GM03348 (cell line): ENCODE measurements at regions not wholly inside any gene's neighbourhood (a gene's known extent, or its start where the extent isn't known, plus 50 kb on each side); places are given as distances from the start of the nearest gene placed in this dataset.
"Not testable (repeated sequence)": the region's sequence is repeated elsewhere in the genome, so short reads cannot be mapped to it uniquely, and the experiment has no call there.

ENCODE experiments used
- DNase-seq: peaks from one replicate; pipeline ENCODE4 v3.0.0; 2012; ENCODE audit warnings: low spot score

DNA sequence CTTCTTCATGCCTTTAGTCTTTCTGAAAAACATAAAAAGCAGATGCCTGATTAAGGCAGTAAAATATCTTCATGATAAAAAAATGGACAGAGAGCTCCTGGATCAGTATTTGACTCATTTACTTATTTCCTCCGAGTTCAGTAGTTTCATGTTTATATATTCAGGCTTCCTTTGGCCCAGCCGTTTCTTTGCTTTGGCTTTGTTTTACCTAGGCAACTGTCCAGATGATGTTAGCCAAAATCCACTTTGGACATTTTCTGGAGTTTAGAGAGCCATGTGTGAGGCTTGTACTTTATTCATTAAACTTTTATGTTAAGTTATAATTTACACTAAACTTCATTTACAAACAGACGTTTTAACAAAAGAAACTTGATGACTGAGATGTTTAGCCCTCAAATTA, 307.1 kb upstream of the RSPO3 start:
- DNase-seq: peak; percentile 23

DNA sequence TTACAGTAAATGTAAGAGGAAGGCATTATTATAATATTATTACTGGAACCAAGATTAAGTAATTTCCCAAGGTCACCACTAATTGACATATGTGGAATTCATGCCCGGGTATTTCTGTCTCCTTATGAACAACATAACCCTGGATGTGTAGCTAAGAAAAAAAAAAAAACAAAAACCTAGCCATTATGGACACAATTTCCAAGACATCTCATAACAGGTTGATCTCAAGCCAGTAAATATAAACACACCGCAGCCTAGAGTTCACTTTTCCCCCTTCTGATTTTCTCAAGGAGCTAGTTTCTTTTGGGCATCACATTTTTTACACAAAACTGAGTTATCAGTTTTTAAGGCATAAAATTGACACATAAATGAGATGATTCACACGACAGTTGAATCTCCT, 306.5 kb upstream of the RSPO3 start:
- DNase-seq: no peak

DNA sequence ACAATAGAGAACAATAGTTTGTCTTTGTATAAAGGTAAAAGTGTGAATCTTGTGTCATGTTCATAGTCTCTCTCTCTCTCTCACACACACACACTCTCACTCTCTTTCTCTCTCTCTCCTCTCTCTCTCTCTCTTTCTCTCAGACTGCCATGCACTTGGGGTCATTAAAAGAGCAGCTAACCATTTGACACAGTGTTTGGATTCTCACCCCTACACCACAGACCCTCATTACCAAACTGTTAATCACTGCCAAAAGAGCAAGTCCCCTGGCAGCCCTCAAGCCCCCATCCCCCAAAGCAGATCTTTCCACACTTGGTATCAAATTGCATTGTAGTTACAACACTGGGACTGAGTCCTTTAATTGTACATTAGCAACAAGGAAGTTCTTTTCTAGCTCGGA, 305.8 kb upstream of the RSPO3 start:
- DNase-seq: no peak

DNA sequence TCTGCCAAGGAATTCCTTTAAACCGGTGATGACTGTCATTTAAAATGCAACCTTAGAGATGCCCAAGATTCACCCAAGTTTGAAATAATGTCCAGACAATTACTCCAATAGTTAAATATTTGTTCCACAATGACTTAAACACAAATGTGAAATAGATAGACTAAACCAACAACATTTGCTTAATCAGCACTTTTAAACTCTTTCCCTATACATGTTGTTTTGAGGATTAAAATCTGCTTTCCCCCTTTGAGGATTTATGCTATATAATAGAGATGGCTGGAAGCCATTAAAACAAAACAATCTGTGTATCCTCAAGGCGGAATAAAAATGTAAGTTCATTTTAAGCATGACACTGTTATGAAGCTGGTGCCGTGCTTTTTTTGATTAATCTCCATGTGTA, 297.8 kb upstream of the RSPO3 start:
- no peak for DNase-seq

DNA sequence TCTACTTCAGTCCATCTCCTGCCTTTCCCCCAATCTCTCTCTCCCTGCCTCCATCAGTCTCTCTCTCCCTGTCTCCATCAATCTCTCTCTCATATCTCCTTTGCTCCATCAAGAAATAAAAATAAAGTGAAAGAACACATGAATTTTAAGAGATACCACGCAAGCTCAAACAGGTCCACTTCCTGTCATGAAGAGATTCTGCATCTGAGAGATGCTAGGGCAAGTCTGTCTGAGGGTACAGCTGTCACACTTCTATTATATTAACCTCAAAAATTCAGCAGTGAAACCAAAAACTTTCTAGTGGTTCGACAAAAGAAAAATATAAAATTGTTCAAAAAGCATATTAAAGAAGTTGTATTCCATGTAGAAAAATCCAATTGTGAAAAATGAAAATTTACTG, 296.8 kb upstream of the RSPO3 start:
- DNase-seq: no peak

DNA sequence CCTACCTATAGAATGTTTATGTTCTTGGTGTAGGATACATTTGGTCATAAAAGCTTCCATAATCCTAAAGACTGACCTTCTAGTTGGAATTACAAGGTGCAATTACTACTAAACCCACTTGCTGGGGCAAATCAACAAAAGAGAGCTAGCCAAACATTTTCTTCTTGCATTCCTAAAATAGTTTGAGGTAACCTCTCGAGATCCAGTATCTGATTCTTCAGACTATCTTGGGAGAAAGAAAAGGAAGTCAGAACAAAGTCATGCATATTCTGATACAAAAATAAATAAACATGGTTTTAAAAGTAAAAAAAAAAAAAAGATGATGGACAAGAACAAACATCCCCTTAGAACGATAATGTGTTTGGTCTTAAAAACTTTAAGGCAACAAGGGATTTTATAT, 294.2 kb upstream of the RSPO3 start:
- DNase-seq: peak; percentile 34

DNA sequence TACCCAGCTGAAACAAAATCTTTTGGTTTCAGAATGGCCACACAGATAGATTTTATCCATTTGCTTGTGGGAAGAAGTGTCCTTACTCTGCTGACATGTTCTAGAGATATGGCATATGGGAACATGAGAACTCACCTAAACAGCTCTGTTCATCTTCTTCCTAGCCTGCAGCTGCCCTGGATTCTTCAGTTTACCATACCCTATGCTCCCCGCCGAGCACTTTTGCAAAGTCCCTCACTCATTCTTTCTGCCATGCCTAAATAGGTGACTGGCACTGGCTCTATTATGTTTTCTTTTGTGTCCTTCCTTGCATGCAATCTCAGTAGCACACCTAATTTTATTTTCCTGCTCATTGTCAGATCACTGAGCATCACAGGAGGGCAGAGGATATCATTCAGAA, 293.7 kb upstream of the RSPO3 start:
- DNase-seq: no peak

DNA sequence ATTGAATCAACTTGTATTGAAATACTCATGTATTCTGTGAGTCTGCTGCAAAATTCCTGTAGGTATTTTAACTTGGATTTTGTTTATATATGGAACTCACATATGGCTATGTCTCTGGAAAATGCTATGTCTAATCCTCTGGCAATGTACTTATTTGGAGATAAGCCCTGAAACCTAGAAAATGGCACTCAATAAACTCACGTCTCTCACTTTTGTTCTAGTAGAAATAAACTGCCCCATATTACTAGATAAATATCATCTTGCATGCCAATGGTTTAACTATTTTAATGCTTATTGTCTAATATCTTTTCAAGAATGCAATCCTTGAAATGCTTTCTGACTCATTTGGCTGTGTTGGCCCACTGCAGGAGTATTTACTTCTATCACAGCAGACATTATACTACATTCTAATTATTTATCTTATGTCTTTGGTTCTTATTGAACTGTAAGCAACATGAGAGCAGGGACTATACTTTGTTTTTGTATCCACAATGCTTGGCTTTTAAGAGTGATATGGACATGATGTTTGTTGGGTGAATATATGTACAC, 292.2 kb upstream of the RSPO3 start:
- DNase-seq: peak; percentile 7

DNA sequence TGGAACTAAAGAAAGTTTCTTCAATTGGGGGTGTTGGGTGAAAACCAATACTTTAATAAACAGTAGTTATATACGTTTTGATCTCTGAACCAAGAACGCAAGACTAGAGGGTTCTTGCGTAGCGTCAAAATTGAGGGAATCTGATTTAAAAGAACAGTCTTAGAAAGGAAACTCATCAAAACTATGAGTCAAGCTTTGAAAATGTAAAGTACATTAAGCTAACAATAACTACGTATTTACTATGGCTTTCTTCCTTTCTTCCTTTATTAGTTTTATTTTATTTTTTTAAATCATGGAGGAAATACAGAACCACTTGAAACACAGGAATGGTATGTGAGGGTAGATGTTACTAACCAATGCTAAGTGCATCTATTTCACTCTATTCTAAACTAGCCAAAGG, 287.0 kb upstream of the RSPO3 start:
- DNase-seq: no peak

DNA sequence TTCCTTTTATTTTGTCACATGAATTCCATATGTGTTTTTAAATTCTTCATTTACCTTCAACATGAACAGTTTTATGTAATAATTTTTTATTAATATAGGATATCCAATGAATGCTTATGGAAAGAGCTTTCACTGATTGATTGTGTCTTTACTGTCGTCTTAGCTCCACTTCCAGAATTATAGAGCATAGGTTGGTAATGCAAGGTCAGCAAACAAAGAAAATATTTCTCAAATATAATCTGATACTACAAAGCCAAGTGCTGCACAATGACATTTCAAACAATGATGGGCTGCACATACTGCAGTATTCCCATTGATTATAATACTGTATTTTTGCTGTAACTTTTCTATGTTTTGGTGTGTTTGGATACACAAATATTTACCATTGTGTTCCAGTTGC, 275.7 kb upstream of the RSPO3 start:
- DNase-seq: no peak

DNA sequence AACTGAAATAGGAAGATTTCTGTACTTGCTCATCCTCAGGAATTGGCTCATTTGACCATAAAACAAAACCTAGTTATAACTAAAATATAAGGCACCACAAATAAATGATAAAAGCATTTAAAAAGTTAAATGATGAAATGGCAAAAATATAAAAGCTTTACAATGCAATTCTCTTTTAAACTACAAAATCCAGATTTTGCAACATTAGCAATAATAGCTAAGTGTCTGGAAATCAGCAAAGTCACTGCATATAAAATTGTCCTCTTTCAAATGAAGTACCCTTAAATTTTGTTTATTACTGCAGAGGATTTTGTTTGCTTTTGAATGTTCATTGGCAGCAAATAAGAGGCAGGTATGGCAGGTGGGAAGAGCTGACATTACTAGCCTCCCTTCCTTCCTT, 270.4 kb upstream of the RSPO3 start:
- DNase-seq: no peak

DNA sequence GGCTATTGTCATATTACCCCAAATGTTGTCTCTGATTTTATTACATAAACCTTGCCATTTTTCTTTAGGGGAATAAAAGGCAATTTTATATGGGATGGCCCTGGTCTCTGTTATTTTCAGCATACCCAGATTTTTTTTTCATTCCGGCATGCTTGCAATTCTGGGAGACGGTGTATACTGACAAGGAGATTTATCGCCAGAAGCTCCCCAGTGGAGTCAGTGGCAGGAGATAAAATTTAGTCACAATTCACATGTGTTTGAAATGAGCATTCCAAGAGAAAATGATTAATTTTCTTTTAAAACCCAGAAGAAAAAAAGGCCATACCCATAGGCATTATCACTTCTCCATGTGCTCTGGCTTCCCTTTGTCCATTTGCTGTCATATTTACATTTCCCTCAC, 250.8 kb upstream of the RSPO3 start:
- DNase-seq: no peak

DNA sequence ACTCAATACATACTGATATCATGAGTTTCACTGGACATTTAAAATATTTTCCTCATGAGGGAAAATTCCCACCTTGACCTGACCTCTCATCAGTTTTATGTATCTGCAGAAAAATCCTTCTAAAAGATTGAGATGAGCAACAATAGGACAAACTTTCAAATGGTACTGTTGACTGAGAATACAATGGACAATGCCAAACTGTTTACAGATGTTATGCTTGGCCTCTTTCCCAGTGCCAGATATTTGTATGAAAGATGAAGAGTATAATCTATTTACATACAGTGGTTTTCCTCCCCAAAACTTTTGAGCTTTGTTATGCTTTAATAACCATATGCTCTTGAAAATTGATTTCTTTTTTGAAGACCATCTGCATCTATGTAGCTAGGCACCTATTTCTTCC, 245.1 kb upstream of the RSPO3 start:
- peak; percentile 17 for DNase-seq

DNA sequence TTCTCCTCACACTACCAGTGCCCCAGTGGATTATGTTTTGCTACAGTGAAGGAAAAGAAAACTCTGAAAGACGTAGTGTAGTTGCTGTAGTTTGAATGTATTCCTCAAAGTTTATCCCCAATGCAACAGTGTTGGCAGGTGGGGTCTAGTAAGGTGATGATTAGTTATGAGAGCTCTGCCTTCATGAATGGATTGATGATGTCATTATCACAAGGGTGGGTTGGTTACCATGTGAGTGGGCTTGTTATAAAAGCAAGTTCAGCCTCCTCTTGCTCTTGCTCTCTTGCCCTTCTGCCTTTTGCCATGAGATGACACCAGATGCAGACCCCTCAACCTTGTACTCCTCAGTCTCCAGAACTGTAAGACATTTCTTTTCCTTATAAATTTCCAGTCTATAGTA, 244.7 kb upstream of the RSPO3 start:
- DNase-seq: no peak

DNA sequence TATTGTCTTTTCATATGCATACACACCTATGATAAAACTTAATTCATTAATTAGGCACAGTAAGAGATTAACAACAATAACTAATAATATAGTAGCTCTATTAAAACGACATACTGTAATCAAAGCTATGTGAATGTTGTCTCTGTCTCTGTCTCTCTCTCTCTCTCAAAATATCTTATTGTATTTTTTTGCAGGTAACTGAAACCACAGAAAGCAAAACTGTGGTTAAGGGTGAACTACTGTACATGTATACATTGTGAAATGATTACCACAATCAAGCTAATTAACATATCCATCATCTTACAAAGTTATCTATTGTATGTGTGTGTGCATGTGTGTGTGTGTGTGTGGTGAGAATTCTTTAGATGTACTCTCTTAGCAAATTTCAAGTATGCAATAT, 242.0 kb upstream of the RSPO3 start:
- no peak for DNase-seq

DNA sequence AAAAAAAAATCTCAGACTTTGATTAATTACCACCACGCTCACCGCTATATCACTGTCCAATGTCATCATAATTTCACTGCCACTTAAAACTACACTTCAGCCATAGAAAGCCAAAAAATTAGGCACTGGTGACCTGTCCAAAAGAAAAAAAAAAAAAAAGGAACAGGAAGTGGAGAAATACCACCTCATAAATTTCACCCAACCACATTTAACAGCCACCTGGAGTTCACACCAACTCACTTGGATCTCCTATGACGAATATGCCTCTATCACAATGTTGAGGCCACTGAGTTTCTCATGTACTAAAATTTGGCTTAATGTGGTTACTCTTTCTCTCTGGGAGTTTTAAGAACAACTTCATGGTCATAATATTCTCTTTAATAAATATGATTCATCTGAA, 237.5 kb upstream of the RSPO3 start:
- no peak for DNase-seq

DNA sequence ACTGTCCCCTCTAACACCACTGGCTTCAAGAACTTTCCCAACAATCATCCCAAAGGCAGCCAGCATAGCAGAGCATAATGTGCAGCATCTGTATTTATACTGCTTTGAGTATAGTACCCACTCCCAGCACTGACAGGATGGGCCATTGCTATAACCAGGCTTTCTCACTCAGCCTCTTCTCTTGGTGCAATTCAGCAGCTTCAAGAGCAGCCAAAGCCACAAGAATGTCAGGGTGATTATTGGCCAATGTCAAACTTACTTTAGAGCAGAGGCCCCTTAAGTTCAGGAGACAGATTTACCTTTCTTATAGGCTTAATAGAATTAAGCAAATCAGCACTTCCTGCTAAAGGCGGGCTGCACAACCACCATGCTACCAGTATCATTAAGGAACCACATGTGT, 232.4 kb upstream of the RSPO3 start:
- DNase-seq: peak; percentile 22

DNA sequence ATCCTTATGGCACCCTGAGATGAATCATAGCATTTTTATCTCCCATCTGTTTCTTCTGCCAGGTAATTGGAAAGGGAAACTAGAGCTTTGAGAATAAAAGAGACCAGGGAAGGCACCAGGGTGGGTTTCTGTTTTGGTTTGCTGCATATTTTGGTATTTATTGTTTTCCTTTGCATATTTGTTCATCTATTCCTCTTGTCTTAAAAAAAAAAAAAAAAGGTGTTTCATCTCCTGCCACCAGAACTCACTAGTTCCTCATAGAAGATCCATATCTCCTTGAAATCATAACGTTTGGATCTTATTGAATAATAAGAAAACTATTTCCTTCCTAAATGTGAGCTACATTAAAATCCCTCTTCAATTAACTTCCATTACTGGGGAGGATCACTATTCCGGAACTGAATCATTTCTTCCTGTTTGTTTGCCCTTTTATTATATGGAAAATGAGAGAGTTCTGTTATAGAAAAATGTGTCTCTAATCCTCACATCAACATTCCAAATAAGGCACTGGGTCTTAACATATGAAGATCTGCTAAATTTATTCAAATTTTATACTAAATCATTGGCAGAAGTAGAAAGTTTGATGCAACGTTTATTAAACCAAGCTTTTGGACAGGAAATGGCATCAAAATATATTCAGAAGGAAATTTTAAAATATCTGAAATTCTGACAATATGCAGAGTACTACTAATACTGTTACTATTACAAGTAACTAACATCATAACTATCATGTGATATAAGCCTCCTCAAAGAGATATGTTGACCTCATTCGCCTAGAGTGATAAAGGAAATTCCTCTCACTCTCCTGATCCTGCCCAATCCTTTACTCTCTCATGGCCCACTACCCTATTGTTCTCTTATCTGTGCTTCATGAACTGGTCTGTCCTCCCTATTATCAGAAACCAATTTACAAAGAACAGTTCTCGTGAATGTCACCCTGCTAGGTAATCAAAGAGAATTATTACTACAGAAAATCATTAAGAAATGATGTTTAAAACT, 229.4 kb upstream of the RSPO3 start:
- DNase-seq: no peak

DNA sequence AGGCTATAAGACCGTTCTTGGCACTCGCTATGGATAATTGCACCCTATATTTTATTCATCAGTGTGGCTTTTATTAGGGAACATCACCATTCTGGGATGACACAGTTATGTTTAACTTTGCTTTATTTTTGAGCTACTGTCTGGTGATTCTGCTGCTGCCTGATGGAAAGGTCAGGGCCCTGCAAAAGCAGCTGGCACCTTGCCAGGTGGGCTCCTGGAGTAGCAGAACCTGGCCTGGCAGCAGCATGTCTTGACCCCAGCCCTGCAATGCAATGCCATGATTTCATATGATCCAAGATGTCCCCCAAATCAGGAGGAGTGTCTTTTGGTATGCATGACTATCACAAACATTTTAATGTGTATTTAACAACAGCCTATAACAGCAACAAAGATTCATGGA, 228.4 kb upstream of the RSPO3 start:
- no peak for DNase-seq

DNA sequence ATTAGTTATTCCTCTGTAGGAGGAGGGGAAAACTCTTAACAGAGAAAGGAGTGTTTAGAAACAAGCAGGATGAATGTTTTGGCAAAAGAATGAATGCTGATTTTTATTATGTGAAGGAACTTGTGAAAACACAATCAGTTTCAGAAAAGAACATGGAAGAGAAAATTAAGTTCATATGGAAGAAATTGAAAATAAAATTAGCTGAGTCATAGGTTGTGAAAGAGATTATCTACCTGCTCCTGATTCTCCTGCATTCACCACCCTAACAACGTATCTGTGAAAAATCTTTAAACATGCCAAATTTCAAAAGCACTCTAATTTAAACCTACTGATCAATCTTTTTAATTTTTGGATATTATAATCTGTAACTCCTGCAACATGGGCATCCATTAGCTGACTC, 227.3 kb upstream of the RSPO3 start:
- peak; percentile 6 for DNase-seq

DNA sequence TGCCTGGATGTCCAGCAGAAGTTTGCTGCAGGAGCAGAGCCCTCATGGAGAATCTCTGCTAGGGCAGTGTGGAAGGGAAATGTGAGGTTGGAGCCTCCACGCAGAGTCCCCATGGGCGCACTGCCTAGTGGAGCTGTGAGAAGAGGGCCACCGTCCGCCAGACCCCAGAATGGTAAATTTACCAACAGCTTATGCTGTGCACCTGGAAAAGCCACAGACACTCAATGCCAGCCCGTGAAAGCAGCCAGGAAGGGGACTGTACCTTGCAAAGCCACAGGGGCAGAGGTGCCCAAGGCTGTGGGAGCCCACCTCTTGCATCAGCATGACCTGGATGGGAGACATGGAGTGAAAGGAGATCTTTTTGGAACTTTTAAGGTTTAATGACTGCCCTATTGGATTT, 225.6 kb upstream of the RSPO3 start:
- not testable (repeated sequence) for DNase-seq

DNA sequence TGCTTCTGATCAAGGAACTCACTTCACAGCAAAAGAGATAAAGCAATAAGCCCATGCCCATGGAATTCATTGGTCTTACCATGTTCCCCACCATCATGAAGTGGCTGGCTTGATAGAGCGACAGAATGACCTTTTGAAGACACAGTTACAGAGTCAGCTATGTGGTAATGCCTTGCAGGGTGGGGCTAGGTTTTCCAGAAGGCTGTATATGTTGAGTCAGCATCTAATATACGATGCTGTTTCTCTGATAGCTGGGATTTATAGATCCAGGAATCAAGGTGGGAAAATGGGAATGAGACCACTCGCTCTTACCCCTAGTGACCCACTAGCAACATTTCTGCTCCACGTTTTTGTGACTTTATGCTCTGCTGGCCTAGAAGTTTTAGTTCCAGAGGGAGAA, 220.7 kb upstream of the RSPO3 start:
- DNase-seq: no peak

DNA sequence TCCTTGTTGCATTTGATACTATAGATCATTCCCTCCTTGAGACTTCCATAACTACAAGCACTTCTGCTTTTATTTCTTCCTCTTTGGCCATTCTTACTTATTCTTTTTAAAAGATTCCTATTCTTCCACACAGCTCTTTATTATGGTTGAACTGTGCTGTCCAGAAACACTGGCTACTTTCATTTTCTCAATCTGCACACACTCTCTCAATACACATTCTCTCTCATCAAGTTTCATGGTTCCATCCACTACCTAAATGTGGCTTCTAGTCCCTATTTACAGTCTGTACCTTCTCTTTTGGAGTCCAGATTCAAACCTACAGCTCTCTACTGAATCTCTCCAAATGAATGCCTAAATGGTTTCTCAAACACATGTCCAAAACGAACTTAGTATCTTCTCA, 214.3 kb upstream of the RSPO3 start:
- DNase-seq: no peak

DNA sequence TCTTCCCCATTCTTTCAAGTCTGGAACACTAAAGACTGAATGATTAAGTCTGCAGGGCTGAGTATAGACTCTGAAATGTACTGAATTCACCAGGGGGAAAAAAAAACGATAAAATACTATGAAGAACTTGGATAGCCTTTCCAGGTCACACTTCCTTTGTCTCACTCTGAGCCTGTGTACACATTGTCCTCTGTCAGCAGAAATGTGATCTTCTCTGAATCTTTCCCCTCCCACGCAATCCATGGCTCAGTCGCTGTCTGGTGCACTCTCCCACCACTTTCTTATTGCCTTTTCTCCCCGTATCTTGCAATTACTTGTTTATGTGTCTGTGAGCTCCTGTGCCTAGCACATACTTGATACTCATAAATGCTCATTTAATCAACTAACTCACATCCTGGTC, 212.6 kb upstream of the RSPO3 start:
- no peak for DNase-seq
